NK-92 treated with Interleukin-12 subunit alpha and Interleukin-12 subunit beta, amount 100 ng/mL, for 24 hours (cell line): ENCODE measurements at regions not wholly inside any gene's neighbourhood (a gene's known extent, or its start where the extent isn't known, plus 50 kb on each side); places are given as distances from the start of the nearest gene placed in this dataset.

Source experiments
- DNase-seq: peaks from one replicate; lab custom pipeline; 2025; lab: John Stamatoyannopoulos, UW

GRCh38 chr18:43649649-43650357 is 372.5 kb upstream of the SYT4 start:
- no peak for DNase-seq

- no peak for DNase-seq
Observed at GRCh38 chr18:43650426-43650825, 373.1 kb upstream of the SYT4 start.

- DNase-seq = no peak
Observed at GRCh38 chr18:43651057-43651456, 373.8 kb upstream of the SYT4 start.

- DNase-seq = no peak
Observed at GRCh38 chr18:43656547-43656946, 379.3 kb upstream of the SYT4 start.

GRCh38 chr18:43661570-43661969 is 384.3 kb upstream of the SYT4 start:
- peak; percentile 3 for DNase-seq

GRCh38 chr18:43662657-43663056 is 385.4 kb upstream of the SYT4 start:
- DNase-seq = no peak

GRCh38 chr18:43663159-43663558 is 385.9 kb upstream of the SYT4 start:
- no peak for DNase-seq

DNA sequence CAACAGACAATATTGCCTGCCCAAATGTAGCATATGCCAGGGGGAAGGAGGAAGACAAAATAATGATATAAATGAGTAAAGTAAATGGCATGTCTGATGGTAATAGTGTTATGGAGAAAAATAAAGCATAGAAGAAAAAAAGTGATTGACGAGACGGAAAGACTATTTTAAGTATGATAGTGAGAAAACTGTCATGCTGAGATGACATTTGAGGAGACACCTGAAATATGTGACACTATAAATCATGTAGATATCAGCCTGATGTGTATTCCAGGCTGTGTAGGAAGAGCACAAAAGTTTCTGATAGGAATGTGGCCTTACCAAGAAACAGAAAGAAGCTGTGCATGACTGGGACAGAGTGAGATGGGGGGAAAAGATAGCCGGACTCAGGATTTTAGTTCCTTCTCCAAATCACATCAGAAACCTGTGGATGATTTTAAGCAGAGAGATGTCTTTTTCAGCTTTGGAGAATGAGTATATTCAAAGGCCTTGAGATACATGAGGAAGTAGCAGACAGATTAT is 387.3 kb upstream of the SYT4 start:
- no peak for DNase-seq

GRCh38 chr18:43665105-43665788 is 388.0 kb upstream of the SYT4 start:
- DNase-seq = no peak

DNA sequence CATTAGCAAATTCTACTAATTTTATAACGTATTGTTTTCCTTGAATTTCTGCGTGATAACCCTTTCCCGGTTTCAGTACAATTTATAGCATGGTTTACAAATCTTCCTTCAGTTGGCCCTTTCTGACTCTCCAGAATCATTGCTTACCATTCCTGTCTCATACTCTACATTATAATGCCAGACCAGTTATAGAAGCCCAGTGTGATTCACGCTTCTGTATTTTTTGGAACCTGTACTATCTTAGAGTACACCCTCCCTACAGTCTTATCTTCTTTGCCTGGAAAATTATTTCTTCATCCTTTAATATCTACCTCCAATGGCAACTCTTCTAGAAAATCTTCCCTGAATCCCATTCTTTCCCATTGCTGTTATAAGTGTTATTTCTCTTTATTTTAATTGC is 391.6 kb upstream of the SYT4 start:
- no peak for DNase-seq

GRCh38 chr18:43671431-43671830 is 394.1 kb upstream of the SYT4 start:
- no peak for DNase-seq

GRCh38 chr18:43680096-43680495 is 402.8 kb upstream of the SYT4 start:
- DNase-seq = no peak

GRCh38 chr18:43681661-43682060 is 404.4 kb upstream of the SYT4 start:
- DNase-seq = no peak

- no peak for DNase-seq
Observed at GRCh38 chr18:43682196-43682595, 404.9 kb upstream of the SYT4 start.

DNA sequence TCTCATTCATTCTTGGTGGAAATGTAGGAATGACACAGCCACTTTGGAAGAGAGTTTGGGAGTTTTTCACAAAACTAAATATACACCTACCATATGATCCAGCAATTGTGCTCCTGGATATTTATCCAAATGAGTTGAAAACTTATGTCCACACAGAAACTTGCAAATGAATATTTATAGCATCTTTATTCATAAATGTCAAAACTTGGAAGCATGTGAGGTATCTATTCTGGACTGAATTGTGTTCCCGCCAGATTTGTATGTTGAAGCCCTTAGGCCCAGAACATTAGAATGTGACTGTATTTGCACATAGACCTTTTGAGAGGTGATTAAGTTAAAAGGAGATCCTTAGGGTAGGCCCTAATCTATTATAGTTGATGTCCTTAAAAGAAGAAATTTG is 409.4 kb upstream of the SYT4 start:
- no peak for DNase-seq

GRCh38 chr18:43692099-43692690 is 414.9 kb upstream of the SYT4 start:
- no peak for DNase-seq

DNA sequence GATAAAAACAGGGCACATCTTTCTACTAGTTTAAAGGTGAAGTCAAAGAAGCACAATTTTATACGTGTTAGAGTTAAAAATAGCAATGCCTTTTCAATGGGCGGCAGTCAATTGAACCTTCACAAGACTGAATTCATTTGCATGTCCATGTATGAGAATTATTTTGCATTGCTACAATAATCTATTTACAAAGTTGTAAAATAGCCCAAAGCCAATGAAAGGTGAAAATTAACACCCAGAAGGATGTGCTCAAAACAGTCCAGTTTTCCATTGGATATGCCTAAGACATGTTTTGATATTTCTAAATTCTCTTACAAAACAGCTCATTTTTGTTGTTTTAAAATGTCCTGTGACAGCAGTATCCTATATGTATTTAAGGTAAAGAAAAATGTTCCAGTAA is 425.1 kb upstream of the SYT4 start:
- no peak for DNase-seq

DNA sequence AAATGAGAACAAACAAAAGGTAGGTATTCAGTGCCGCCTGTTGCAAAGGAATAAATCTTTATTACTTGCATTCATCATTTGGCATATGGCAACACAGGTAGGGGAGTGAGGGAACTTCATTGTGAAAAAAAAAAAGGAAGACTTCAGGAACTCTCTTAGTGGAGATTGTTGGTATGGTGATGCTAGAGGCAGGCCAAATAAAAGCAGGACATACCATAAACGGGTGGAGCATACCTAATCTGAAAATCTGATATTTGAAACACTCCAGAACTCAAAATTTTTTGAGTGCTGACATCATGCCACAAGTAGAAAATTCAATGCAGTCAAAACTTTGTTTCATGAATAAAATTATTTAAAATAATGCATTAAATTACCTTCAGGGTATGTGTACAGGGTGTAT is 425.8 kb upstream of the SYT4 start:
- DNase-seq = no peak

GRCh38 chr18:43705850-43706249 is 428.6 kb upstream of the SYT4 start:
- DNase-seq = no peak

- no peak for DNase-seq
Observed at GRCh38 chr18:43710135-43710534, 432.8 kb upstream of the SYT4 start.

- no peak for DNase-seq
Observed at GRCh38 chr18:43714343-43715010, 437.2 kb upstream of the SYT4 start.

GRCh38 chr18:43719267-43719795 is 442.0 kb upstream of the SYT4 start:
- no peak for DNase-seq
